ENCODE measurements at regions not wholly inside any gene's neighbourhood (a gene's known extent, or its start where the extent isn't known, plus 50 kb on each side); places are given as distances from the start of the nearest gene placed in this dataset.

- no peak for DNase-seq
Measured at GRCh38 chr13:73879346-73880015, 254.7 kb downstream of the KLF12 start.

- DNase-seq, result no peak
Measured at GRCh38 chr13:73877399-73877798, 256.8 kb downstream of the KLF12 start.

GRCh38 chr13:73876323-73876722 is 257.9 kb downstream of the KLF12 start:
- DNase-seq, result no peak

- no peak for DNase-seq
Measured at GRCh38 chr13:73873940-73874830, 260.0 kb downstream of the KLF12 start.

GRCh38 chr13:73872397-73872796 is 261.8 kb downstream of the KLF12 start:
- no peak for DNase-seq

GRCh38 chr13:73870970-73871935 is 263.0 kb downstream of the KLF12 start:
- no peak for DNase-seq

- no peak for DNase-seq
Measured at GRCh38 chr13:73870036-73870741, 264.0 kb downstream of the KLF12 start.

- DNase-seq, result no peak
Measured at GRCh38 chr13:73865027-73865426, 269.2 kb downstream of the KLF12 start.

- DNase-seq, result no peak
Measured at GRCh38 chr13:73861136-73861535, 273.1 kb downstream of the KLF12 start.

GRCh38 chr13:73860501-73860900 is 273.7 kb downstream of the KLF12 start:
- DNase-seq, result no peak

GRCh38 chr13:73859841-73860240 is 274.4 kb downstream of the KLF12 start:
- no peak for DNase-seq

- no peak for DNase-seq
Measured at GRCh38 chr13:73857106-73857505, 277.1 kb downstream of the KLF12 start.

GRCh38 chr13:73851104-73851503 is 283.1 kb downstream of the KLF12 start:
- no peak for DNase-seq

- no peak for DNase-seq
Measured at GRCh38 chr13:73850104-73850873, 283.9 kb downstream of the KLF12 start.

- peak; percentile 18 to 38 for DNase-seq
Measured at GRCh38 chr13:73849292-73849691, 284.9 kb downstream of the KLF12 start.

GRCh38 chr13:73844986-73845385 is 289.2 kb downstream of the KLF12 start:
- DNase-seq, result no peak

- no peak for DNase-seq
Measured at GRCh38 chr13:73842626-73843025, 291.6 kb downstream of the KLF12 start.

GRCh38 chr13:73842184-73842583 is 292.0 kb downstream of the KLF12 start:
- DNase-seq, result no peak

GRCh38 chr13:73837147-73837546 is 297.1 kb downstream of the KLF12 start:
- no peak for DNase-seq

GRCh38 chr13:73835138-73835721 is 299.0 kb downstream of the KLF12 start:
- DNase-seq, result no peak
